Fibroblast of pulmonary artery (primary cell): ENCODE measurements at regions not wholly inside any gene's neighbourhood (a gene's known extent, or its start where the extent isn't known, plus 50 kb on each side); places are given as distances from the start of the nearest gene placed in this dataset.

Experiments used
- DNase-seq: peaks from one replicate; pipeline ENCODE4 v3.0.0-alpha.2; 2010; ENCODE audit warnings: low read depth
- H3K4me3 ChIP-seq: replicated peaks from 2 replicates; pipeline ENCODE4 v1.5.1; 2011; ENCODE audit warnings: low read depth, mild to moderate bottlenecking, control low read depth, low read length, moderate library complexity
- CTCF ChIP-seq: IDR thresholded peaks from 2 replicates; pipeline ENCODE4 v1.5.1; 2011; ENCODE audit warnings: mild to moderate bottlenecking, control low read depth, low read length, inconsistent platforms; ENCODE audit errors: missing control alignments

GRCh38 chr4:60884587-60884986, 315.5 kb upstream of the ADGRL3 start:
- peak; percentile 15 for DNase-seq
- H3K4me3 ChIP-seq, result no peak overlapping the region
- no peak for TF ChIP-seq CTCF

- no peak for TF ChIP-seq CTCF
- no peak overlapping the region for H3K4me3 ChIP-seq
- peak; percentile 9 for DNase-seq
These were observed 315.1 kb upstream of the ADGRL3 start for GRCh38 chr4:60885011-60885410.

- H3K4me3 ChIP-seq, result no peak overlapping the region
- no peak for TF ChIP-seq CTCF
- no peak for DNase-seq
These were observed 309.4 kb upstream of the ADGRL3 start for GRCh38 chr4:60890743-60891142.

GRCh38 chr4:60891947-60892346, 308.2 kb upstream of the ADGRL3 start:
- no peak overlapping the region for H3K4me3 ChIP-seq
- no peak for TF ChIP-seq CTCF
- DNase-seq, result no peak

GRCh38 chr4:60897415-60897814, 302.7 kb upstream of the ADGRL3 start:
- H3K4me3 ChIP-seq, result no peak overlapping the region
- no peak for TF ChIP-seq CTCF
- peak; percentile 13 for DNase-seq

GRCh38 chr4:60905162-60905561, 295.0 kb upstream of the ADGRL3 start:
- H3K4me3 ChIP-seq, result no peak overlapping the region
- no peak for DNase-seq
- TF ChIP-seq CTCF, result no peak

- no peak for DNase-seq
These were observed 289.0 kb upstream of the ADGRL3 start for GRCh38 chr4:60911127-60911526.

More at GRCh38 chr4:60911127-60911526, 289.0 kb upstream of the ADGRL3 start:
- TF ChIP-seq CTCF, result no peak
- H3K4me3 ChIP-seq, result no peak overlapping the region
